ENCODE measurements at regions not wholly inside any gene's neighbourhood (a gene's known extent, or its start where the extent isn't known, plus 50 kb on each side); places are given as distances from the start of the nearest gene placed in this dataset.

- H3K36me3 ChIP-seq (replicated peaks; ENCODE audit: low read depth, low read length) = no peaks in the 10 kb centered on the region
- H3K4me2 ChIP-seq (ENCODE audit: low read length) = no peak overlapping the region
- H3K27me3 ChIP-seq (ENCODE audit: low read depth, low read length) = peaks cover 13% of the 10 kb centered on the region
- no peak overlapping the region for H3K9ac ChIP-seq (ENCODE audit: low read length)
- no peaks in the 10 kb centered on the region for H4K20me1 ChIP-seq (ENCODE audit: insufficient read depth, low read length)
- H3K4me3 ChIP-seq (ENCODE audit: low read length) = no peak overlapping the region
- H3K9me3 ChIP-seq (ENCODE audit: insufficient read depth, low read length) = no peaks in the 10 kb centered on the region
- no peak overlapping the region for H3K27ac ChIP-seq (ENCODE audit: low read length)
- H3K79me2 ChIP-seq (ENCODE audit: low read length) = no peaks in the 10 kb centered on the region
- H2AFZ ChIP-seq (ENCODE audit: low read depth, low read length) = no peak overlapping the region
- no peak for TF ChIP-seq EZH2phosphoT487 (IDR thresholded peaks at IDR 0.05; ENCODE audit: low read depth)
- no peak for TF ChIP-seq CTCF (IDR thresholded peaks at IDR 0.05; ENCODE audit: low read depth, low read length)
- H3K4me1 ChIP-seq (ENCODE audit: low read length) = peaks cover 10% of the 10 kb centered on the region
Measured at GRCh38 chr11:115579181-115579825, 75.1 kb upstream of the CADM1 start.

- no peak overlapping the region for H2AFZ ChIP-seq (ENCODE audit: low read depth, low read length)
- peaks cover 13% of the 10 kb centered on the region for H3K27me3 ChIP-seq (ENCODE audit: low read depth, low read length)
- no peak overlapping the region for H3K4me2 ChIP-seq (ENCODE audit: low read length)
- H3K36me3 ChIP-seq (replicated peaks; ENCODE audit: low read depth, low read length) = no peaks in the 10 kb centered on the region
- no peaks in the 10 kb centered on the region for H3K79me2 ChIP-seq (ENCODE audit: low read length)
- H3K27ac ChIP-seq (ENCODE audit: low read length) = no peak overlapping the region
- TF ChIP-seq EZH2phosphoT487 (IDR thresholded peaks at IDR 0.05; ENCODE audit: low read depth) = no peak
- TF ChIP-seq CTCF (IDR thresholded peaks at IDR 0.05; ENCODE audit: low read depth, low read length) = no peak
- 0 out of 2 replicates have a peak, but pooled peaks cover under 1% of the 10 kb centered on the region for H3K4me1 ChIP-seq (ENCODE audit: low read length)
- no peak overlapping the region for H3K4me3 ChIP-seq (ENCODE audit: low read length)
- H3K9ac ChIP-seq (ENCODE audit: low read length) = no peak overlapping the region
- H4K20me1 ChIP-seq (ENCODE audit: insufficient read depth, low read length) = no peaks in the 10 kb centered on the region
- no peaks in the 10 kb centered on the region for H3K9me3 ChIP-seq (ENCODE audit: insufficient read depth, low read length)
Measured at GRCh38 chr11:115578275-115578674, 74.1 kb upstream of the CADM1 start.

- no peak overlapping the region for H2AFZ ChIP-seq (ENCODE audit: low read depth, low read length)
- H3K27me3 ChIP-seq (ENCODE audit: low read depth, low read length) = peaks cover 13% of the 10 kb centered on the region
- no peaks in the 10 kb centered on the region for H3K79me2 ChIP-seq (ENCODE audit: low read length)
- H4K20me1 ChIP-seq (ENCODE audit: insufficient read depth, low read length) = no peaks in the 10 kb centered on the region
- no peaks in the 10 kb centered on the region for H3K4me1 ChIP-seq (ENCODE audit: low read length)
- H3K36me3 ChIP-seq (replicated peaks; ENCODE audit: low read depth, low read length) = no peaks in the 10 kb centered on the region
- TF ChIP-seq EZH2phosphoT487 (IDR thresholded peaks at IDR 0.05; ENCODE audit: low read depth) (no peak), CTCF (IDR thresholded peaks at IDR 0.05; ENCODE audit: low read depth, low read length) (no peak)
- H3K4me3 ChIP-seq (ENCODE audit: low read length) = no peak overlapping the region
- no peak overlapping the region for H3K4me2 ChIP-seq (ENCODE audit: low read length)
- no peak overlapping the region for H3K9ac ChIP-seq (ENCODE audit: low read length)
- no peak overlapping the region for H3K27ac ChIP-seq (ENCODE audit: low read length)
- H3K9me3 ChIP-seq (ENCODE audit: insufficient read depth, low read length) = no peaks in the 10 kb centered on the region
Measured at GRCh38 chr11:115577701-115578100, 73.5 kb upstream of the CADM1 start.

DNA sequence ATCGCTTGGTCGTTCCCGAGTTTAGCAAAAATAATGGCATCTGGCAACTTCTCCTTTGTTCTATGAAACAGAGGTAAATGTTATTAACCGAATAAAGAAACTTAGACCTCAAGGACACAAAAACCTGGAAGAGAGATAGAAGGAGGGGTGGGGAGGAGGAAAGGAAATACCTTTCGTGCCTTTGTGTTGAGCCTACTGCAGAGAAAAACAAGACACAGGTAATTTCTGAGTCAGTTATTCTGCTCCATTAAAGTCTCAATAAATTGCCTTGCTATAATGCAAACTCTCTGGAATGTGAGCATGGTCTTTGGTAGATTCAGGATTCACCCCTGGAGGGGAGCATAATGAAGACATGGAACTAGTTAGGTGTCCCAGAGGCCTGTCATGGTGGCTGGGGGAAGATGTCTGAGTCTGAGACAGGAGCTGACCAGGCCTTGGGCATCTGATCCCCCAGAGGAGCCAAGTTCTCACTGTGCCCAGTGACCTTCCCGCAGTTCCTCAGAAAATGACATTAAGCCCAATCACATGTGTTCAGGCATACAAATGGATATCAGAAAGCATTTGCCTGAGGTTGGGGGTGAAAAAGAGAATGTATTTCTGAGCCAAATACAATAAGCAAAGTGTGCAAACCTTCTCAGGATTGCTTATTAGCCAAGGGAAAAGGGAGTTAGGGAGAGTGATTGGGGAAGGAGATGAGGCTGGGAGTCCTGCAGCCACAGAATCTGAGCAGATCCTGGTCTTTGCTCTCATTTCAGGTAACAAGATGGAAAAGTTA lies 72.6 kb upstream of the CADM1 start:
- H3K4me2 ChIP-seq (ENCODE audit: low read length) = no peak overlapping the region
- H3K36me3 ChIP-seq (replicated peaks; ENCODE audit: low read depth, low read length) = no peaks in the 10 kb centered on the region
- H3K27ac ChIP-seq (ENCODE audit: low read length) = no peak overlapping the region
- H3K4me3 ChIP-seq (ENCODE audit: low read length) = no peak overlapping the region
- no peaks in the 10 kb centered on the region for H4K20me1 ChIP-seq (ENCODE audit: insufficient read depth, low read length)
- H3K4me1 ChIP-seq (ENCODE audit: low read length) = no peaks in the 10 kb centered on the region
- H3K9me3 ChIP-seq (ENCODE audit: insufficient read depth, low read length) = no peaks in the 10 kb centered on the region
- H3K27me3 ChIP-seq (ENCODE audit: low read depth, low read length) = peaks cover 13% of the 10 kb centered on the region
- TF ChIP-seq EZH2phosphoT487 (IDR thresholded peaks at IDR 0.05; ENCODE audit: low read depth) (no peak), CTCF (IDR thresholded peaks at IDR 0.05; ENCODE audit: low read depth, low read length) (no peak)
- H3K79me2 ChIP-seq (ENCODE audit: low read length) = no peaks in the 10 kb centered on the region
- H3K9ac ChIP-seq (ENCODE audit: low read length) = no peak overlapping the region
- no peak overlapping the region for H2AFZ ChIP-seq (ENCODE audit: low read depth, low read length)

All from OCI-LY3 (cell line).